GM18951 (cell line): ENCODE measurements at regions not wholly inside any gene's neighbourhood (a gene's known extent, or its start where the extent isn't known, plus 50 kb on each side); places are given as distances from the start of the nearest gene placed in this dataset.

Experiments used
- POLR2A ChIP-seq: IDR thresholded peaks from 4 replicates; pipeline ENCODE4 v1.6.1; 2011; ENCODE audit warnings: mild to moderate bottlenecking; ENCODE audit not compliant: insufficient read length, insufficient read depth; ENCODE audit errors: extremely low read depth
- in situ Hi-C: fragments of 300-500 bp; cut with MboI; formaldehyde crosslinking; loops from one replicate; pipeline ENCODE4 v1.12.0; 2022; ENCODE audit warnings: low sequenced_read_pairs, mixed read lengths, inconsistent platforms; ENCODE audit not compliant: unreplicated experiment

DNA sequence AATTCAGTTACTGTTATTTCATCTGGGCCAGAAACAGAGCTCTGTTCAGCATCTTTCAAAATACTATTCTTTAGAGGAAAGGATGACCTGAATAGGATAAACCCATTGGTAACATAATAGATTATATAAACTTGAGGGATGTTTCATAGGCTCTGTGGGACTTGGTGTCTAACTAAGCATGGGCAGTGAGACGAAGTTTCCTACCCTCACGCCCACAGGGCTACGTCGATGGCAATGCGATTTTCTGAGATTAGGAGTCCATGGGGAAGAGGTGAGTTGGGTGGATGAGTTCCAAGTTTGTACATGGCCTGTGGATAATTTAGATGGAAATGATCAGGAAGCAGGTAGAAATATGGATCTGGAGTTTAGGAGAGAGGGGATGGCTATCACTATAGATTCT is 115.2 kb upstream of the TBL1XR1 start:
- in situ Hi-C loops: no loop called here
- no peak for TF ChIP-seq POLR2A

DNA sequence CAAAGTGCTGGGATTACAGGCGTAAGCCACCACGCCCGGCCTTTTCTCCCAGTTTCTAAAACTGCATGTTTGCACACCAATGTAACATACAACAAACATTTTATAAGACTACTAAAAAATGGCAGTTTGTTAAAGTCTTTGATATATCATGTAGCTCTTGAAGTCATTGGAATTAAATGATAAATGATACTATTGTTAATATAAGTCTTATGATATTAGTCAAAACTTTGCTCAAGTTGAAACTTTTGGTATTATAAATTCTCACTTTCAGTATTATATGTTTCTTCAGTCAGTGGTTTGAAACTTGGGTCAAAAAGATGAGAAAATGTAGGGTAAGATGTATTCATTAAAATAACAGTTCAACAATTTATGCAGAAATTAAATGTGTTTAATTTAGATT is 117.6 kb upstream of the TBL1XR1 start:
- in situ Hi-C loops: no loop called here

DNA sequence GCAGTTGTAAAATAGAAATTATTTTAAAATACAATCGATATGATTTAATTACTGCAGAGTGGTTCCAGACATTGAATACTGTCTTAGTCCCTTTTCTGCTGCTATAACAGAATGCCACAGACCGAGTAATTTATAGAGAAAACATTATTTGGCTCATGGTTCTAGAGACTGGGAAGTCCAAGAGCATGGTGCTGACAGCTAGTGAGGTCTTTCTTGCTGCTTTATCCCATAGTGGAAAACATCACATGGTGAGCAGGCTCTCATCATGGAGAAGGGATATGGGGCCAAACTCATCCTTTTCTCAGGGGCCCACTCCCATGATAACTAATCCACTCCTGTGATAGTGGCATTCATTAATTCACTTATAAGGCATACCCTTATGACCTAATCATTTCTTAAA is 120.0 kb upstream of the TBL1XR1 start:
- TF ChIP-seq POLR2A: no peak
- in situ Hi-C loops: no loop called here

More for the DNA sequence above, 117.6 kb upstream of the TBL1XR1 start:
- no peak for TF ChIP-seq POLR2A

DNA sequence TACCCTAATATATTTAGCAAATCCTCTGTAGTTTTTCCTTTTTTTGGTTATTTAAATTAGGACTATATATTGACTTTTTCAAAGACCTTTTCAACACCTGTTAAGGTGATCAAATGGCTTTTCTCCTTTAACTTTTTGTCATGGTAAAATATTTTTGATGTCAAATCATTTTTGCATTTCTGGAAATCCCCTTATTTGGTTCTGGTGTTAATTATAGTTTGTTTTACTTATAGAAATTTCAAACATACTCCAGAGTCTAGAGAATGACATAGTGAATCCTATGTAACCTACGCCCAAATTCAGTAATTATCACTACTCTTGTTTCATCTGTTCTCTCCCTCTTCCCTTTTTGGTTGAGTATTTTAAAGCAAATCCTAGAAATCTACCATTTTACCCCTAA is 121.3 kb upstream of the TBL1XR1 start:
- TF ChIP-seq POLR2A: no peak
- in situ Hi-C loops: no loop called here

DNA sequence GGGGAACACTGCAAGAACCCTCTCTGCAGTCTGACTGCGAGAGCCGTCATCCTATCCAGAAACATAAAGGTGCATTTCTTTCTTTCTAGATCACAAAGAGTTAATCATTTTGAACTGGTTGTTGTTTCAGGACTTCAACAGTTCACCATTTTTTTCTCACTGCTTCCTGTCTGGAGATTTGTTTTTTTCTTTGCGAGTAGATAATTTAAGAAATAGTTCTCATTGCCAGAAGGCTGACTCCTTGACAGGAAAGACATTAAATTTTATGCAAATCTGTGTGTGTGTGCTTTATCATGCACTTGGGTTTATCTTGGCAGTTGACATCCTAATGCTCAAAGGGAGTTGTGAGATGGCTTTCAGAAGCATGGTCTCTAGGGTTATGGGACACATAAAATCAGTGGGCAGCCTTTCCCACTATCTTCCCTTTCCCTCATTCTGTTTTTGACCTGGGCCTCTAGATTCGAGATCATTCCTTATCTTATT is 123.5 kb upstream of the TBL1XR1 start:
- no peak for TF ChIP-seq POLR2A
- in situ Hi-C loops: no loop called here

DNA sequence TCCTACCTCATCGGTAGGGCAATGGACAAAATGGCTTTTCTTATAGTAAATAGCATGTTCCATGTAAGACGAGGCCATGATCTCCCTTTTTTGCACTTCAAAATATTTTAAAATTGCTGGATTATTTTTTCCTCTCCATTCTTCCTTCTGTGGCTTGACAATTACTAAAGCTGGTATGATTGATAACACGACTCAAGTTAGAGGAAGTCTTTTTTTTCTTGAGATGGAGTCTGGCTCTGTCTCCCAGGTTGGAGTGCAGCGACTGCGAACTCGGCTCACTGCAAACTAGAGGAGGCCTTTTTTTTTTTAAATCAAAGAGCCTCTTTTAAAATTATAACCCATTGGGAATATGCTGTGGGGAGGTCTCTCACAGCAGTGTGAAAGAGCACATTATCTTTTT is 124.5 kb upstream of the TBL1XR1 start:
- in situ Hi-C loops: no loop called here

DNA sequence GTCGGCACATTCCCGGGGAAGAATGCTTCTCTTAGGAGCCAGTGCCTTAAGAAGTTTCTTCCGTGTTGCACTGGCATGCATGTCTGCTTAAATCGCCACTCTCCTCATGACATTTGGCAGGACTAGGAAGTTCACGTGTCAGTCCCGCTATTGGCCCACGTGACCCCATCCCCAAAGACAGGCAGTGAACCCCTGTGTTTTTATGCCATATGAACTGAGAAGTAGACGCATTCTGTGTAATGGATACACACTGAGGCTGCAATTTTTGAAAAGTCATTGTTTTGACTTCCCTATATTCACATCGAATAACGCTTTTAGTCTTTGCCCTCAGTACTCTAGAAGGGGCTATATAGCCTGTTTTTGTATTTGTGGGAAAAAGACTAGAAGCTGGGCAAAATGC is 125.6 kb upstream of the TBL1XR1 start:
- in situ Hi-C loops: no loop called here
- TF ChIP-seq POLR2A: no peak

More for the DNA sequence above, 124.5 kb upstream of the TBL1XR1 start:
- no peak for TF ChIP-seq POLR2A

DNA sequence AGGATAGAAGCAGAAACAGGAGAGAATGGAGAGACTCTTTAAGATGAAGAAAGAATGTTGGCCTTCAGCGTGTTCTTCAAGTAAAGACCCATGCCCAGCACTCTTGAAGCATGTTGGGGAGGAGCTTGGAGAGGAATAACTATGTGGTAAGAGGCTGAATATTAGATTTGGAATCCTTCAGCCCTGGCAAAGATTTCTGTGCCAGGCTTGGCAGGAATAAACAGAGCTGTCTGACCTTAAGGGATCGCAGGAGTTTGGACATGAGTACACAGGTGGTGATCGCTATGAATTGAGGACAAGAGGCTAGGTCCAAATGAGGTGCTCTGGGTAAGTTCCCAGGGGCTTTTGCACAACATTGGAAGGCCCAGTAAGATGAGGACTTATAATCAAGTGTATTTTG is 132.6 kb upstream of the TBL1XR1 start:
- in situ Hi-C loops: no loop called here
- TF ChIP-seq POLR2A: no peak

DNA sequence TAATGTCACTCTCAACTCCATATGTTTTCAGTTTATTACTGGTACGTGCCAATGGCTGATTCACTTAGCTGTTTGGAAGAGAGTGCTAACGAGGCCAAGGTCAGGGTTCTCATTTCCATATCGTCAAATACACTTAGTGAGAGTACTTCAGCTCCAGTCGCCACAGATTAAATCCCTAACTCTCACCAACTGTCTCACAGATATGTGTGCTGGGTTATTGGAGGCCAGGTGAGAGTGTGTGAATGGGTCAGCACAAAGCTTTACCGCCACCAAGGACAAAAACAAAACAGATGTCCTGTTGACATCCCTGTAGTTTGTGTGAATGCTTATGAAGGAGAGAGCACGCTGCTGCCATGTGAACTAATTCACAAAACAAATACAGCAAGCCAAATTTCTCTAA is 133.5 kb upstream of the TBL1XR1 start:
- in situ Hi-C loops: no loop called here
- no peak for TF ChIP-seq POLR2A

DNA sequence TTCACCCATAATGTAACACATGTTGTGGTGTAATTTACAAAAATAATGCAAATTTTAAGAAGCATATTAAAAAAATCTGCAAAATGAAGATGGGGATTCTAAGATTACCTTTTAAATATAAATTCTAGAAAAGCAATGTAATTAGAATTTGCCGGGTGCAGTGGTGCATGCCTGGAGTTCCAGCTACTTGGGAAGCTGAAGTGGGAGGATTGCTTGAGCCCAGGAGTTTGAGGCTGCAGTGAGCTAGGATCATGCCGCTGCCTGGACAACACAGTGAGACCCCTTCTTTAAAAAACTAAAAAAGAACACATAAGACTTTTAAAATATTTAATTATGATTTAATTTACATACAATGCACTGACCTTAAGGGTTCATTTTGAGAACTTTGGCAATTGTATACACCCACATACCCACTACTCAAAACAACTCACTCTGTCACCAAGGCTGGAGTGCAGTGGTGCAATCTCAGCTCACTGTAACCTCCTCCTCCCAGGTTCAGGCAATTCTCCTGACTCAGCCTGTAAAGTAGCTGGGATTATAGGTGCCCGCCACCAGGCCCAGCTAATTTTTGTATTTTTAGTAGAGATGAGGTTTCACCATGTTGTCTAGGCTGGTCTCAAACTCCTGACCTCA is 134.0 kb upstream of the TBL1XR1 start:
- in situ Hi-C loops: no loop called here
- no peak for TF ChIP-seq POLR2A

DNA sequence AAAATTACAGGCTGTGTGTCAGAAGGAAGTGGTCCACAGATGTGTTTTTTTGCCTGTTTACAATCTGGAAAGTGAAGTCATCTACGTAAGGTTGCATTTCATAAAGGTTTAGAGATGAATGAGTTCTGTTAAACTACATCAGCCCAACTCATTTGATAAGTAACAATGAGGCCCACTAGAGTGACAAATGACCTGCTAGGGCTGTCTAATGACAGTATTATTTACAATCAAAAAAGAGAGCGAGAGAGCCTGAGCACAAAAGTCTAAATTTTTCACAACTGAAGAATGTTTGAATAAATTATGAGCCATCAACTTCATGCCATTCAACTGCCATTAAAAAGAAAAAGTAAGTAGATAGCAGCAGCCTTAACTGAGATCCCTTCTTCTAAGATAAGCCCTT is 135.7 kb upstream of the TBL1XR1 start:
- in situ Hi-C loops: no loop called here
- no peak for TF ChIP-seq POLR2A

DNA sequence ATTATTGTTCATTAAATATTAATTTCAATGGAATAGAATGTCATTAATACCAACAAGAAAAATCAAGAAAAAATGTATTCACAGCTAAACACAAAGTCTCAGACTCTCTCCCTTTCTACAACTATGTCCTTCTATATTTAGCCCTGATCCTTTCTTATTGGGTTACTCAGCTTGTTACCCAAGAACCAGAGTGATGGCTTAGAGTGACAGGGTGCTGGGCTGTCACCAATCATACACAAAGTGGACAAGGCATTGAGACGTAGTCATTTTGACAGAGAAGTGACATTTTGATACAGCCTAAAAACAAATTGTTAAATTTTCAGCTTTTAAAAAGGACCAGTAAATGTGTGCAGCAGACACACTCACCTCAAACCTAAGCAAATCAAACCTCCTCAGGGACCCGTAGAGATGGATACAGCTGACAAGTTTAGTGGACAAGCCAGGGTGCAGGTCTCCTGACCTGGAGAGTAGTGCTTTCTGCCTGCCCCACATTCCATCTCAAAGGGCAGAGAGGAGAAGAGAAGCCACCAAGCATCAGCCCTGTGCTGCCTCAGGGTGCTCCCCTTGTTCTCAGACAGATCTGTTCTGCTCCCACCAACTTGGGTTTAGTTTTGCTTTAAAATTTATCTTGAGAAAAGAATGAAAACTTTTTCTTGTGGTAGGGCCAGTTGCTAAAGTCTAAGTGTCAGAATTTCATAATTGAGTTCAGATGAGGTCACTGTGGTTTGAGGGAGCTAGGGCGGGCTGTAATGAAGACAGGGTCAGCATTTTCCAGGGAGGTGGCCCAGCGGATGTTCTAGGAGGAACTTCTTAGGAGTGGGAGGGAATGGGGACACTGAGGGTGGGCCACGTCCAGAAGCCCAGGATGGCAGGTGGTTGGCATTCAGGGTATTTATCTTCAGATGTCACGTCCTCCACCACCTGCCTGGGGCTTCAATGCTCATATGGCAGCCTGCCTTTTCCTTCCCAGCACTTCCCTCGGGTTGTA is 136.5 kb upstream of the TBL1XR1 start:
- in situ Hi-C loops: no loop called here
- no peak for TF ChIP-seq POLR2A

DNA sequence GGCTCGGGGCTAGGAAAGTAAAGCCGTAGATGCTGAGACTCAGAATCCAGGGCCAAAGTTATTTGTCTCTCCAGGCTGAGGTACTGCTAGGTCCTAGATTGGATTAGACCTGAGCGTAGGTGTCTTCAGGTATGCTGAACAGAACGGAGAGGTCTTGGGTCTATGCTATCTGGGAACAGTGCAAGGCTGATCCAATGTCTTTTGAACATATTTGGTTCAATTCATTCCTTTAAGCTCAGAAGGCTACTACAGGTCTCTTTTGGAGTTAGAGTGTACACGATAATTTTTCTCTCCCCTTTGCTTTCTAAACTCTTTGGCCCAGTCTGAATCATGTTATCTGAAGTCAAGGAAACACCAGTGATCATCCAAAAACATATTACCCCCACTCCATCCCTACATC is 137.5 kb upstream of the TBL1XR1 start:
- no peak for TF ChIP-seq POLR2A
- in situ Hi-C loops: no loop called here

DNA sequence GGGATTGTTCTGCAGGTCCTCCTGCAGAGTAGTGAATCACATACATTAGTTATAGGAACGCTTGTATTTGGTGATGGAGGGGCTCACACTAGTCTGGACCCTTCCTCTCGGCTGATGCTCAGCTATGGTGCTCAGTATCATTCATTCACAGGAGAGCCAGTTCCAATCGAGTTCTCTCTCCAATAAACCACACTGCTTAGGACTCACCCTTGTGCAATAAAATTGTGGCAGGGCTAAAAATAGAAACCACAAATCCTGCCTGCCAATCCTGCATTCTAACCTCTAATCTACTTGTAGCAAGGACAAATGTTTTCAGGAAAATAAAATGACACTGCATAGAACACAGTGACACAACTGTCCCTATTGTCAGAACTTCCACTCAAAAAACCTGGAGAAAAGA is 138.4 kb upstream of the TBL1XR1 start:
- TF ChIP-seq POLR2A: no peak
- in situ Hi-C loops: no loop called here

DNA sequence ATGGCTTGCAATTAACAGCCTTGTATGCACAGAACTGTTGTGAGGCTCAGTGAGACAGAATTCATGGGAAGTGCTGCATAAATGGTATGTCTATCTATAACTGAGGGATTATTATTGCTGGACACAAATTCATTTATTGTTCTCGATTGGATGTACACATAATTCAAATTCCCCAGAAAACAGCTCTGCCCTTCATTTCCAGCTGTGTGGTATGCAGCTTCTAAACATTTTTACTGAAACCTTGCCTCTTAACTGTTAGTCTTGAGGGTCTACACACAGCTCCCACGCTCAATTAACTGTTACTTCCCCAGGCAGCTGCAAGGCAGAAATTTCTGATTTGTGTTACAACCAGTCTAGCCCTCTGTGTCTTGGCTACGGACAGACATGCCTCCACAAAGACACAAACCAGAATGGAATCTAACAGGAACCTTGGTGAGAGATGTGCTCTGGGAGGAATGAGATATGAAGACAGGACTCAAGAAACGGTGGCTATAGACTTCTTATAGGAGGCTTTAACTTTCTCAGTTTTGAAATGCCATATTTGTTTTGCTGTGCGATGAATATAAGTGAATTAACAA is 139.7 kb upstream of the TBL1XR1 start:
- in situ Hi-C loops: no loop called here

More for the DNA sequence above, 139.7 kb upstream of the TBL1XR1 start:
- TF ChIP-seq POLR2A: no peak
